Gastrocnemius medialis (tissue), 4 donors: ENCODE measurements at regions not wholly inside any gene's neighbourhood (a gene's known extent, or its start where the extent isn't known, plus 50 kb on each side); places are given as distances from the start of the nearest gene placed in this dataset.

Experiments
- POLR2A ChIP-seq, 2 donors: fragments of 450-650 bp; IDR thresholded peaks; one replicate each; pipeline ENCODE4 v1.6.1; 2017; ENCODE audit warnings: antibody characterized with exemption in 2 of 2, mild to moderate bottlenecking in 2 of 2, moderate library complexity in 2 of 2
- TF ChIP-seq, protein P1 (sequence below), 5 experiments: fragments of 450-650 bp in 3 of 5; fragments of 200-600 bp in 2 of 5; sonication (generic) in 2 of 5; IDR thresholded peaks in 4 of 5; conservative IDR thresholded peaks in 1 of 5; 1 replicate in 4 of 5; 2 replicates in 1 of 5; pipeline ENCODE4 v1.5.1; 2016 to 2019; ENCODE audit warnings: antibody characterized with exemption in 5 of 5, mild to moderate bottlenecking in 3 of 5, moderate library complexity in 3 of 5

DNA sequence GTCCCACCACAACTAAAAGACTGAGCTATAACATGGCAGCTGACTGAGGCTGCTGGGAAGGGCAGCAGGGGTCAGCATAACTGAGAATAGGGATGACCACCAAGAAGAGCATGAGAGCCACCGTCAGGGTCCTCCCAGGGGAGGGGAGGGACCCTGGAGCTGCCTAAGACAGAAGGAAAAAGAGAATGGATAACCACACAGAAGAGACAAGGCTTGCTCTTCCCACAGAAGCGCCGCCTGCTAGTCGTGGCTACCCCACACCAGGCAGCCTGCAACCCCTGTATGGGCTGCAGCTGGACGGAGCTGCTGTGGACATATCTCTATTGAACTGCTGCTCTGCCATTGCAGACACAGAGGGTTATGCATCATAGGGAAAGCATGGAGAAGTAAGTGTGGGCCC, 132.0 kb upstream of the CHD6 start:
- TF ChIP-seq, protein P1, sequence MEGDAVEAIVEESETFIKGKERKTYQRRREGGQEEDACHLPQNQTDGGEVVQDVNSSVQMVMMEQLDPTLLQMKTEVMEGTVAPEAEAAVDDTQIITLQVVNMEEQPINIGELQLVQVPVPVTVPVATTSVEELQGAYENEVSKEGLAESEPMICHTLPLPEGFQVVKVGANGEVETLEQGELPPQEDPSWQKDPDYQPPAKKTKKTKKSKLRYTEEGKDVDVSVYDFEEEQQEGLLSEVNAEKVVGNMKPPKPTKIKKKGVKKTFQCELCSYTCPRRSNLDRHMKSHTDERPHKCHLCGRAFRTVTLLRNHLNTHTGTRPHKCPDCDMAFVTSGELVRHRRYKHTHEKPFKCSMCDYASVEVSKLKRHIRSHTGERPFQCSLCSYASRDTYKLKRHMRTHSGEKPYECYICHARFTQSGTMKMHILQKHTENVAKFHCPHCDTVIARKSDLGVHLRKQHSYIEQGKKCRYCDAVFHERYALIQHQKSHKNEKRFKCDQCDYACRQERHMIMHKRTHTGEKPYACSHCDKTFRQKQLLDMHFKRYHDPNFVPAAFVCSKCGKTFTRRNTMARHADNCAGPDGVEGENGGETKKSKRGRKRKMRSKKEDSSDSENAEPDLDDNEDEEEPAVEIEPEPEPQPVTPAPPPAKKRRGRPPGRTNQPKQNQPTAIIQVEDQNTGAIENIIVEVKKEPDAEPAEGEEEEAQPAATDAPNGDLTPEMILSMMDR (IDR thresholded peaks at IDR 0.05 in 4 of 5, conservative IDR thresholded peaks at IDR 0.05 in 1 of 5) = no peak
- no peak for TF ChIP-seq POLR2A (IDR thresholded peaks at IDR 0.05)
